T follicular helper cell (primary cell): ENCODE measurements at regions not wholly inside any gene's neighbourhood (a gene's known extent, or its start where the extent isn't known, plus 50 kb on each side); places are given as distances from the start of the nearest gene placed in this dataset.
"Not testable (repeated sequence)": the region's sequence is repeated elsewhere in the genome, so short reads cannot be mapped to it uniquely, and the experiment has no call there.

Source experiments
- DNase-seq: peaks from one replicate; pipeline ENCODE4 v3.0.0-alpha.2; 2020; ENCODE audit warnings: low read depth

GRCh38 chr1:182003953-182004586 lies 57.4 kb downstream of the ZNF648 start:
- DNase-seq, result no peak

GRCh38 chr1:182003025-182003725 lies 58.3 kb downstream of the ZNF648 start:
- no peak for DNase-seq

- no peak for DNase-seq
Observed at GRCh38 chr1:182002570-182002969, 58.9 kb downstream of the ZNF648 start.

GRCh38 chr1:181998858-181999257 lies 62.7 kb downstream of the ZNF648 start:
- DNase-seq, result no peak

- DNase-seq, result no peak
Observed at GRCh38 chr1:181992072-181992471, 69.4 kb downstream of the ZNF648 start.

- DNase-seq, result no peak
Observed at GRCh38 chr1:181990728-181991127, 70.8 kb downstream of the ZNF648 start.

DNA sequence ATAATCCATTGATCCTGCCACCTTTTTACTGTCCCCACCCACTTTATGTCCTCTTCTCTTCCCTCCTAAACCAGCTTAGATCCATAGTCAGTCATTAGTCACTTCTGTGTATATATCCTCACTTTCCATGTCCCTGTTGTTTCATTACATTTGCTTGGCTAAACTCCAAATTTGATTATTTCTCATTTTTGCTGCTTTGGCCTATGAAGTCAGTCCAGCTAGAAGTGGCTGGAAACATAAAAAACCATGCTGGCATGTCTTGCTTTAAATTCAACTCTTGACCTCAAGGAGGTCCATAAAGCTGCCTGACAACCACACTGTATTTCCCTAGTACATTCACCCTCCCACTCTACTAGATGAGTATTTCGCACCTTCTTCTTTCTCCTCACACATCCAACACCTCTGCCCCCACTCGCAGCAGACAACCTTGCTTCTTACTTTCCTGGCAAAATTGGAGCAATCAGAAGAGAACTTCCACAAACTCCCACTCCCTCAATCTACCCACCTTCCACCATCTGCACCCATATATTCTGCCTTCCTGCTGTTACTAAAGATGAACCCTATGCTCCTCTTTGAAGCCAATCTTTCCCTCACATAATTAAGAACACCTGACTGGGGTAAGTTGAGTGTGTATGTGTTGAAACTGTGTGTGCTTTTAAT lies 72.1 kb downstream of the ZNF648 start:
- no peak for DNase-seq

DNA sequence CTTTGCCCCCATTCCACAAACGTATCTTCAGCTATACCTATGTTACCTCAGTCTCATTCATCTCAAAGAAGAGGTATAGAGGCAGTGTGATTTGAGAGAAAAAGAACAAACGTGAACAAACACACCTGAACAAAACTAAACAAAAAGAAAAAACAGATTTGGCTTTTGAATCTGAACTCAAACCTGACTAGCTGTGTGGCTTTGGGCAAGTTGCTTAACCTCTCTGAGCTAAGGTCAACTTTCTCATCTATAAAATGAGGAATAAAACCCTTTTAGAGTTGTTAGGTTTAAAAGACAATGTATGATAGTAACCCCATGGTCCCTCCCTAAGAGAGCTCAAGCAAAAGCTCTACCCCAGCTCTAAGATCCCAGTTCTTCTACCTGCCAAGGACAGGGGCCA lies 73.5 kb downstream of the ZNF648 start:
- no peak for DNase-seq

DNA sequence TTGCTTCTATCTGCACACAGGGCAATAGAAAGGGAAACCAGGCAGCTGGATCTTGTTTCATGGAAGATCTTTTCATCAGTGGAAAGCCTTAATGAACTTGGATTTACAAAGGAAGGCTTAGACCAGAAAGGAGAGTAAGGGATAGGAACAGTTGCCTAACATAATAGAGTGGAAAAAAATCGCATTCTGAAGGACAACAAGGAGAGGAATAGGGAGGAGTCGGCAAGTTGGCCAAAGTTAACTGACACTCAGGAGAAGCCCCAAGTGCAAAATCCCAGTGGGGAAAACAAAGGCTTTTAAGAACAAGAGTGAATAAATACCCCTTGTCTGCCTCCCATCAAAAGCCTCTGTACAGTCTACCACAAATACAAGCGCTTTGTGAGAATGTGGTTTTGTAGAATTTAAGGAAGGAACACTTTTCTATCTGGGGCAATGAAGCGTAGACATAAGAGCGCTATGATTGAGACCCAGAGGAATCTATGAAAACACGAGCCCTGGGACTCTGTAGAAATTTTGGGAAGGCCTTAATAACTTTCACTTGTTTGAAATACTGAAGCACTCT lies 74.1 kb downstream of the ZNF648 start:
- DNase-seq, result no peak

- DNase-seq, result no peak
Observed at GRCh38 chr1:181986907-181987305, 74.6 kb downstream of the ZNF648 start.

DNA sequence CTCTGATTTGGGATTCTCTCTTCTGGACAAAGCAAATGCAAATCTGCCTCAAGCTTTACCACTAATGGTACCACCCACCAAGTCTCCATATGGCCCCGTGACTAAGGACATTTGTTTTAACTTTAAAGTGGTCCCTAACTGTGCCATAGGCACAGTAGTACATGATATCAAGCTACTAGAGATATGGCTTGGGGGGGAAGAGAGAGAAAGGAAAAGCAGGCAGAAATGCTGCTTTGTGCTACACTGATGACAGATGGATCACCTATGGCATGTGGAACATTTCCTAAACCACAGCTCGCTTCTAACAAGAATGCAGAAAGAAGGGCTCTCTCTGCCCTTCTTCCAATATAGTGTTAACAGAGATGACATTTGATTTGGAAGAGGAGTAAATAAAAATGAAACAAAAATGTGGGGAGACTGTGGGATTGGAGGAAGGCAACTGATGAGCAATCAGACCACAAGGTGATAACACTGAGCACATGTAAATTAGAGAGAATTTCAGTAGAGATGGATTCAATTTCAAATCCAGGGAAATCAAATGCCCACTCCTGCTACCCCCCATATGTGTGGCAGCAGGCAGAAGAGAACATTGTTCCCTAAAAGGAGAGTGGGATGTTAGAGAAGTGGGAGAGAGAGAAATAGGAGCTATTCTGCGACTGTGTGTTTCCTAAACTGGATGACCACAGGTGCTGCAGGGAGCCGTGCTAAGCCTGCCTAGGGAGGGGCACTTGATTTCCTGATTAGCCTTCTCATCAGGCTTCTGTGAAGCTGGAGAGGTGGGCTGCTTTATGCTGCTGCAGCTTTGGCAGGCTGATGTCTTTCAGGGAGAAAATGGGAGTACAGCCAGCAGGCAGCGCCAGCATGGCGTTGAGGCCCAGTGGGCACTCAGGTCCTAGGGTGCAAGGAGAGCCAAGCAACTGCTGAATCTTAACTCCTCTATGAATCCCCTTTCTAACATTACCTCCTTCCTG lies 75.3 kb downstream of the ZNF648 start:
- DNase-seq, result no peak

DNA sequence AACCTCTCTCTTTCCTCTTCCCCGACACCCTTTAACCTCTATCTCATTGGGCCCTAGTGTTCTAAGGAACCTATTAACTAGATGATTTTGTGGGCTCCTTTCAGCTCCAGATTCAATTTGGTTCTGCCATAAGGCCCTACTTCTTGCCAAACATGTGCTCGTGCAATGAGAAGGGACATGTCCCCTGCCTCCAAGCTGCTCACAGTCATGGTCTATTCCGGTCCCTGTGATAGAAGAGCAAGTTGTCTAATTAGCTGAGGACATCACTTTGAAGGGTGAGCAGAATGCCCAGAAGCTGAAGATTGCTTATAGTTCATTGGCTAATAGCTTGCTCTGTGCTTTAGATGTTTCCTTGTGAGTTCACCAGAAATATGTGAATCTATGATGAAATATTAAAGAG lies 76.2 kb downstream of the ZNF648 start:
- no peak for DNase-seq

DNA sequence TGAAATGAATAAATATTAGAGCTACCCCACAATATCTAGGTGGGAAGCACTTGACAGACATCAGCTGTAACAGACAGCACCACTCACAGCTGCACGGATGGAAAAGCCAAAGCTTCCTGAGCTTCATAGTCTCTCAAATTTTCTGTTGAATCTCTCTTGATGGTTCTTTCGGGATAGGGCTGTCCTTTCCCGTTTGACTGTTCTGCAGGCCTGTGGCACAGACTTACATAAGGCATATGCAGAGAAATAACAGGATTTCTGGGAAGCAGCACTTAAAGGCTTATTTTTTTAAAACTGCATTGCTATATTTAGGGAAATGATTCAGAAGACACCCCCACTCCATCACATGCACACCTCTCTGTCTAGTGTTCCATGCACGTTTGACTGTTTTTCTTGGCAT lies 77.5 kb downstream of the ZNF648 start:
- DNase-seq, result no peak

DNA sequence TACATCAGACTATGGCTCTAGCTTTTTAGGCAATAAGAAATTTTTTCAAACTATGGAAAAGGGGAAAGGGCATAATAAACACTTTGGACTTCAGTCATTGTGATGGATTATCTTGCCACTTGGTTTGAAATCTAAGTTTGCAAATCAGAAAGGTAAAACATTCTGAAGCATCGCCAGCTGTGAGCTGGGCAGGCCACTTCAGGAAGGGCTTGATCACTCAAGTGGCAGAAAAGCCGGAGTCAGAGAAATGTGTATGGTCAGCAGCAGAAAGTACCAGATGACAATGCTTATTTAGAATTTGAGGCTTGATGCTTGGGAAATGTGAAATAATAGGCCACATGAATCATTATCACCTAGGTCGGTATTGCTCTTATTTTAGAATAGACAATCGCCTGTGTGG lies 79.7 kb downstream of the ZNF648 start:
- DNase-seq, result no peak

DNA sequence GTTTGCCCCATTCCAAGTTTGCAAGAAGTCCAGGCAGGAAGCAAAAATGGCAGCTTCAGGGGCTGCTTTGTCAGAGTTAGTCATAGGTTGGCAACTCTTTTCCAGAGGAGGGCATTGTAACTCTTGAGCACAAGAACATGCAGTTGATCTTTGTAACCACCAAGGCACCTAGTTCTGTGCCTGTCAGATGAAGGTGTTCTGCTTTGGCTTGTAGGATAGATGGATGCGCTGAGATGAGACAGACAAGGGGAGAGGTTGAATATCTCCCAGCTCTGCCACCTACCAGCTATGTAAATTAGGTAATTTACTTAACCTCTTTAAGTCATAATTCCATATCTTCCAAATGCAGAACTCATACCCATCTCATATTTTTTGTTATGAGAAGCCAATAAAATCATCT lies 89.3 kb downstream of the ZNF648 start:
- no peak for DNase-seq

DNA sequence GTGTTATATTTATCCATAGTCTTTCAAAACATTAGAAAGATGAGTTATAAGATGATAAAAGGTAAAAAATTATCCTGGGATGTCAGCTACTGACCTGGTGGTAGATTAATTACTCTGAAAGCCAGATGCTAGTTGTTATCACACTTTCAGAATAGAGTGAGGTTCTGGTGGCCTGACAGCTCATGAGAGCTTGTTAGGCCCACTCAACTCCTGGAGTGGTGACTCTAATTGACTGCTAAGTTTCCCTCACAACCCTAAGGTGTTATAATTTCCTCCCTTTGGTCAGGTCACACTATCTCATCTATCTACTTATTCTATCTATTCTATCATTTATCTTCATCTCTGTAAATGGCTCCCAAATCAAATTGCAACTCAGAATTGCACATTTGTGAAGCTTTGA lies 90.1 kb downstream of the ZNF648 start:
- DNase-seq, result no peak

DNA sequence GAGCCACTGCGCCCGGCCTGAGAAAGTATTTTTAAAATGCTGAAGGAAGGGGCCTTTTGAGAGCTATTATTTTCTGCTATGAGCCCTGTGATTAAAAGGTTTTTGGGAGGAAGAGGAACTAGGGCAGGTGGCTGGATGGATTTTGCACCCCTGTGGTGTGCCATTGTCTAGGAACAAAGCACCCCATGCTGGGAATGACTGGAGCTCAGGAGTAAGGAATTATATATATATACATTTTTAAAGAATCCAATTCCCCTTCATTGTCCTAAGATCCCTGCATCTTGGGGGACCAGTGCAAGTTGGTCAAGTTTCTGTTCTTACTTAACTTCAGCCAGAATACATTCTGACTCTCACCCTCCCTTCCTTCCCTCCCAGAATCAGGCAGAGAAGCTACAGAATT lies 91.6 kb downstream of the ZNF648 start:
- DNase-seq, result no peak

GRCh38 chr1:181954696-181955095 lies 106.8 kb downstream of the ZNF648 start:
- not testable (repeated sequence) for DNase-seq

GRCh38 chr1:181954178-181954577 lies 107.3 kb downstream of the ZNF648 start:
- not testable (repeated sequence) for DNase-seq

- DNase-seq, result no peak
Observed at GRCh38 chr1:181953596-181953995, 107.9 kb downstream of the ZNF648 start.

DNA sequence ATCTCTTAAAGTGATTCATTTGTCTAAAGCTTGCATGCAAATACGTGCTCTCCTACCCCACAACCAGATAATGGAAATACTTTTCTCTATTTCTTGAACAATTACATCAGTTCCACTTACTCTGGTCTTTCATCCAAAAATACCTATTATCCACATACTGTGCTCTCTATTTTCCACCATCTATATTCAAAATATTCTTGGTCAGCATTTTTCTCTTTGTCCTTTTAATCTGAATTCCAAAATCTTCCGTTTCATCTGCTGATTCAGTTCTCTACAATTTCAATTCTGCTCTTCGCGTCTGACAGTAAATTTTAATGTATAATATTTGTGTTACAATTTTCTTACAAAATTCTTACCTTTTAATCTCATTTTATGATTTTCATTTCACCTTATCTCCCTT lies 110.3 kb downstream of the ZNF648 start:
- DNase-seq, result no peak

DNA sequence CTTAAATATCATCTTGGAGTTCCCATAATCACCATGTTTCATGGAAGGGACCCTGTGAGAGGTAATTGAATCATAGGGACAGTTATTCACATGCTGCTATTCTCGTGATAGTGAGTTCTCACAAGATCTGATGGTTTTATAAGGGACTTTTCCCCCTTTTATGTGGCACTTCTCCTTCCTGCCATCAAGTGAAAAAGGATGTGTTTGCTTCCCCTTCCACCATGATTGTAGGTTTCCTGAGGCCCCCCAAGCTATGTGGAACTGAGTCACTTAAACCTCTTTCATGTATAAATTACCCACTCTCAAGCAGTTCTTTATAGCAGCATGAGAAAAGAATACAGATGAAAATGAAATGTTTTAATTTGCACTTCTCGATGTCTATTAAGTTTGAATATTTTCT lies 112.0 kb downstream of the ZNF648 start:
- no peak for DNase-seq
